Smooth muscle cell of the brain vasculature (primary cell): ENCODE measurements at regions not wholly inside any gene's neighbourhood (a gene's known extent, or its start where the extent isn't known, plus 50 kb on each side); places are given as distances from the start of the nearest gene placed in this dataset.

Source experiments
- DNase-seq: peaks from one replicate; pipeline ENCODE4 v3.0.0-alpha.2; 2012; ENCODE audit warnings: low read depth, low spot score

- DNase-seq = no peak
Observed at GRCh38 chr1:243916160-243916559, 66.1 kb upstream of the AKT3 start.

DNA sequence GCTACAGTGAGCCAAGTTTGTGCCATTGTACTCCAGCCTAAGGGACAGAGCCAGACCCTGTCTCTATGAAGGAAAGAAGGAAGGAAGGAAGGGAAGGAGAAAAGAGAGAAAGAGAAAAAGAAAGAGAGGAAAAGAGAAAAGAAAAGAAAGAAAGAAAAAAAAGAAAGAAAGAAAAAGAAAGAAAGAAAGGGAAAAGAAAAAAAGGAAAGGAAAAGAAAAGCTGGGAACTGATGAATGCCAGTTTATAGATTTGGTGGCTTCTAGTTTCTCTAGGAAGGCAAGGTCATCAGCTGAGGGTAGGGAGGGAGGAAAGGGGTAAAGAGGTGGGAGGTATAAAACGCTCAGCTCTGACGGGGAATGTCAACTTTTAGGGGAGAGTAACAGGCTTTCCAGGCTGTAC lies 62.3 kb upstream of the AKT3 start:
- no peak for DNase-seq

- no peak for DNase-seq
Observed at GRCh38 chr1:243910607-243911006, 60.6 kb upstream of the AKT3 start.

DNA sequence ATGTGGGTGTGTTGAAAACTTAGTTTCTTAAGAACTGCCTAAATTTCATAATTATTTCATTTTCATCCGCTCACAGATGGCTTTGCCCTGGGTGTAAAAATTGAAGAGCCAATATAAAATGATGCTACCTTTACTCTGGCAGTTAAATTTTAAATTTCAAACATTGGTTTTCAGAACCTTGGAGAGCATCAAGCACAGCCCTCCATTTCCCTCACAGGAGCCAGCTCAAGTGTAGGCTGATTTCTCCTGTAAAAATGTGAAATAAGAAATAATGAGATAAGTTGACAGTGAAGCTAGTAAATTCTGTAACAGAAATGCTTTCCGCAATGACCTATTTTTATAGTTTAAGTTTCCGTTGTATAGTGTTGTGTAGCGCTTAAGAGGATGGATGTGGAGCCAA lies 53.9 kb upstream of the AKT3 start:
- DNase-seq = no peak

GRCh38 chr1:243903041-243903440 lies 53.0 kb upstream of the AKT3 start:
- DNase-seq = no peak

DNA sequence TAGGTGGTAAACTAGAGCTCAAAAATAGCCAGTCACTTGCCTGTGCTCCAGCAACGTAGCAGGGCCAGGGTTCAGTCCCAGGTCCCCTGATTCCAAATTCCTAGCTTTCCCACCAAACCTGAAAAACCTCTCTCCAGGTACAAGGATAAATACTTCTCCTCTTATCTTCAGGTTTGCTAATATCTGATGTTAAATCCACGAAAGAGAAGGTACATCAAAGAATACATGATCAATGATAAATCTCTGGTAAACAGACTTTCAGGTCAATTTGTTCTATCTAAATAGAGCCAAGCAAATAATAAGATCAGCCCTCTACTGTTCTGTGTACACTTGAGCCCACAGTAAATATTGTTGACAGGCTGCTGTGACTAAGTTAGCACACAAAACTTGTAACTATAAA lies 52.1 kb upstream of the AKT3 start:
- no peak for DNase-seq
